Tibial nerve (tissue), 4 donors: ENCODE measurements at regions not wholly inside any gene's neighbourhood (a gene's known extent, or its start where the extent isn't known, plus 50 kb on each side); places are given as distances from the start of the nearest gene placed in this dataset.

Experiments used
- DNase-seq, 2 donors: peaks; one replicate each; pipeline ENCODE4 v3.0.0-alpha.2; 2019; ENCODE audit warnings: low spot score in 2 of 2
- H3K27ac ChIP-seq, 4 donors: fragments of 200-600 bp; sonication (generic) in 3 of 4; one replicate each; pipeline ENCODE4 v1.5.1; 2017 to 2019; ENCODE audit warnings: mild to moderate bottlenecking in 1 of 4
- H3K27me3 ChIP-seq, 2 donors: fragments of 200-600 bp; sonication (generic) in 1 of 2; one replicate each; pipeline versions ENCODE4 v1.5.1 to v1.6.0; 2017 to 2019
- H3K36me3 ChIP-seq, 3 donors: fragments of 200-600 bp; sonication (generic); one replicate each; pipeline ENCODE4 v1.5.1; 2018 to 2019
- H3K4me1 ChIP-seq, 4 donors: fragments of 200-600 bp; sonication (generic) in 3 of 4; one replicate each; pipeline ENCODE4 v1.5.1; 2017 to 2019
- H3K4me3 ChIP-seq, 4 donors: fragments of 200-600 bp; sonication (generic) in 3 of 4; one replicate each; pipeline ENCODE4 v1.5.1; 2017 to 2019; ENCODE audit warnings: mild to moderate bottlenecking in 1 of 4, moderate library complexity in 1 of 4
- H3K9me3 ChIP-seq, 4 donors: fragments of 200-600 bp; sonication (generic) in 3 of 4; one replicate each; pipeline ENCODE4 v1.5.1; 2017 to 2019
- EP300 ChIP-seq, 2 donors: sonication (generic); formaldehyde crosslinking; IDR thresholded peaks; one replicate each; pipeline ENCODE4 v1.6.1; 2017; ENCODE audit warnings: antibody characterized with exemption in 2 of 2, mild to moderate bottlenecking in 1 of 2
- POLR2A ChIP-seq, 2 donors: fragments of 450-650 bp; IDR thresholded peaks; one replicate each; pipeline ENCODE4 v1.6.1; 2017; ENCODE audit warnings: antibody characterized with exemption in 2 of 2, mild to moderate bottlenecking in 2 of 2, moderate library complexity in 2 of 2
- WGBS, 2 donors: methylation state at CpG; one replicate each; pipeline ENCODE4 v1.1.5; 2018; 5-methylcytosine and 5-hydroxymethylcytosine counted together
- TF ChIP-seq, protein P1 (sequence below), 5 experiments: fragments of 200-600 bp in 3 of 5; fragments of 450-650 bp in 2 of 5; sonication (generic) in 3 of 5; IDR thresholded peaks; one replicate each; pipeline ENCODE4 v1.5.1; 2016 to 2019; ENCODE audit warnings: antibody characterized with exemption in 5 of 5, mild to moderate bottlenecking in 3 of 5, moderate library complexity in 2 of 5

GRCh38 chr1:218985424-218985984 is 188.2 kb upstream of the LYPLAL1 start:
- TF ChIP-seq, protein P1, sequence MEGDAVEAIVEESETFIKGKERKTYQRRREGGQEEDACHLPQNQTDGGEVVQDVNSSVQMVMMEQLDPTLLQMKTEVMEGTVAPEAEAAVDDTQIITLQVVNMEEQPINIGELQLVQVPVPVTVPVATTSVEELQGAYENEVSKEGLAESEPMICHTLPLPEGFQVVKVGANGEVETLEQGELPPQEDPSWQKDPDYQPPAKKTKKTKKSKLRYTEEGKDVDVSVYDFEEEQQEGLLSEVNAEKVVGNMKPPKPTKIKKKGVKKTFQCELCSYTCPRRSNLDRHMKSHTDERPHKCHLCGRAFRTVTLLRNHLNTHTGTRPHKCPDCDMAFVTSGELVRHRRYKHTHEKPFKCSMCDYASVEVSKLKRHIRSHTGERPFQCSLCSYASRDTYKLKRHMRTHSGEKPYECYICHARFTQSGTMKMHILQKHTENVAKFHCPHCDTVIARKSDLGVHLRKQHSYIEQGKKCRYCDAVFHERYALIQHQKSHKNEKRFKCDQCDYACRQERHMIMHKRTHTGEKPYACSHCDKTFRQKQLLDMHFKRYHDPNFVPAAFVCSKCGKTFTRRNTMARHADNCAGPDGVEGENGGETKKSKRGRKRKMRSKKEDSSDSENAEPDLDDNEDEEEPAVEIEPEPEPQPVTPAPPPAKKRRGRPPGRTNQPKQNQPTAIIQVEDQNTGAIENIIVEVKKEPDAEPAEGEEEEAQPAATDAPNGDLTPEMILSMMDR (IDR thresholded peaks at IDR 0.05): no peak
- TF ChIP-seq POLR2A (IDR thresholded peaks at IDR 0.05): no peak
- TF ChIP-seq EP300 (IDR thresholded peaks at IDR 0.05): no peak
- no peaks in the 10 kb centered on the region for H3K36me3 ChIP-seq
- no peaks in the 10 kb centered on the region for H3K9me3 ChIP-seq
- WGBS, 2 donors: 42 to 57% methylated on average over 2 of the region's 2 CpGs
- H3K4me3 ChIP-seq: no peak overlapping the region
- no peak for DNase-seq
- no peak overlapping the region for H3K27ac ChIP-seq
- H3K27me3 ChIP-seq: no peaks in the 10 kb centered on the region
- H3K4me1 ChIP-seq: peaks cover 0 to 9% (median 0%) of the 10 kb centered on the region in 4 donors

- no peak for DNase-seq
- no peaks in the 10 kb centered on the region for H3K9me3 ChIP-seq
- 92 to 97% methylated on average over 3 of the region's 3 CpGs for WGBS, 2 donors
- H3K27me3 ChIP-seq: no peaks in the 10 kb centered on the region
- no peak overlapping the region for H3K27ac ChIP-seq
- TF ChIP-seq, protein P1 (IDR thresholded peaks at IDR 0.05): no peak
- TF ChIP-seq POLR2A (IDR thresholded peaks at IDR 0.05): no peak
- no peak for TF ChIP-seq EP300 (IDR thresholded peaks at IDR 0.05)
- no peaks in the 10 kb centered on the region for H3K36me3 ChIP-seq
- peaks cover 0 to 9% (median 0%) of the 10 kb centered on the region in 4 donors for H3K4me1 ChIP-seq
- no peak overlapping the region for H3K4me3 ChIP-seq
Observed at GRCh38 chr1:218986816-218987215, 186.9 kb upstream of the LYPLAL1 start.

DNA sequence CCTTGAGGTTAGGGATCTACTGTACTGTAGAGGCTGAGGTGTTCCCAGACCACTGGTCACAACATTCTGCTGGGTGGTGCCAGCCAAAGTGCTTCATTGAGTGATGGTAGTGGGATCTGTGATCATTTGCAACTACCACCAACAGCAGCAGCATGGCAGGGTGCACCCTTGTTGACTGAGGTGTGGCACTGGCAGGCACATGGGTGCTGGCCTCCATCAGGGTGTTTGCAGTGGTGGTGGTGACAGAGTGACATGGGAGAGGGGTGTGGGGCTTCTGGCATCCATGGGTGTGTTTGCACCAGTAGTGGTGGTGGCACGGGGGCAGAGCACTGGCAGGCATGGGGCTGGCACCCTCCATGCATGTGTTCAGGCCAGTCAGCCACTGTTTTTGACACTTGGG is 183.7 kb upstream of the LYPLAL1 start:
- no peaks in the 10 kb centered on the region for H3K27me3 ChIP-seq
- WGBS, 2 donors: 100% methylated on average over 1 of the region's 1 CpG
- peaks cover 0 to 4% (median 0%) of the 10 kb centered on the region in 4 donors for H3K4me1 ChIP-seq
- no peak overlapping the region for H3K27ac ChIP-seq
- no peak for TF ChIP-seq EP300 (IDR thresholded peaks at IDR 0.05)
- no peak for TF ChIP-seq POLR2A (IDR thresholded peaks at IDR 0.05)
- TF ChIP-seq, protein P1 (IDR thresholded peaks at IDR 0.05): no peak
- no peaks in the 10 kb centered on the region for H3K36me3 ChIP-seq
- no peaks in the 10 kb centered on the region for H3K9me3 ChIP-seq
- no peak for DNase-seq
- no peak overlapping the region for H3K4me3 ChIP-seq

- TF ChIP-seq EP300 (IDR thresholded peaks at IDR 0.05) (no peak), POLR2A (IDR thresholded peaks at IDR 0.05) (no peak)
- Histone ChIP-seq H3K27ac (no peak overlapping the region), H3K36me3 (no peaks in the 10 kb centered on the region), H3K4me1 (no peaks in the 10 kb centered on the region), H3K27me3 (no peaks in the 10 kb centered on the region), H3K9me3 (no peaks in the 10 kb centered on the region), H3K4me3 (no peak overlapping the region)
- no peak for DNase-seq
- 66 to 78% methylated on average over 1 of the region's 1 CpG for WGBS, 2 donors
Observed at GRCh38 chr1:218991089-218991488, 182.6 kb upstream of the LYPLAL1 start.

DNA sequence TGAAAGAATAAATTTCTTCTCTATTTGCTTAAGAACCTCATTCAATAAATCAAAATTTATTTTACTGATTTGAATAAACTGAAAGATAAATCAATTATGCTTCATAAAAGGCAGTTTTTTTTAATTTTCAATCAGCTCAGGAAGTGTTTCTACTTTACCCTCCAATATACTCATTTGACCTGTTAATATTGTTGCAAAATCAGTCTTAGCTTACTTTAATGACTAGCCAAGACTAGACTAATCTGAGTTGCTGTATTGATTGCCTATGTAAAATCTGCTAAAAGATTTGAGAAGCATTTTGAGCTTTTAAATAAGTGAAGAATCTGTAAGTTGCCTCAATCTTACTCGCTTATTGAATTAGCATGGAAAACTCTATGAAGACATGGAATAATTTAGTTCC is 179.1 kb upstream of the LYPLAL1 start:
- whole genome bisulfite sequencing, 2 donors: 90 to 93% methylated on average over 1 of the region's 1 CpG

More for the DNA sequence above, 179.1 kb upstream of the LYPLAL1 start:
- Histone ChIP-seq H3K27ac (no peak overlapping the region), H3K4me3 (no peak overlapping the region), H3K36me3 (no peaks in the 10 kb centered on the region), H3K27me3 (no peaks in the 10 kb centered on the region), H3K9me3 (no peaks in the 10 kb centered on the region), H3K4me1 (no peaks in the 10 kb centered on the region)
- no peak for DNase-seq
- no peak for TF ChIP-seq EP300 (IDR thresholded peaks at IDR 0.05)
- TF ChIP-seq POLR2A (IDR thresholded peaks at IDR 0.05): no peak
- TF ChIP-seq, protein P1 (IDR thresholded peaks at IDR 0.05): no peak
